Ishikawa (cell line): ENCODE measurements at regions not wholly inside any gene's neighbourhood (a gene's known extent, or its start where the extent isn't known, plus 50 kb on each side); places are given as distances from the start of the nearest gene placed in this dataset.

Experiments used
- CEBPB ChIP-seq: IDR thresholded peaks from 2 replicates; pipeline ENCODE4 v1.6.1; 2012
- CREB1 ChIP-seq: IDR thresholded peaks from 2 replicates; pipeline ENCODE4 v1.6.1; 2012; ENCODE audit warnings: low read depth
- EGR1 ChIP-seq: IDR thresholded peaks from 2 replicates; pipeline ENCODE4 v1.6.1; 2012
- EP300 ChIP-seq: IDR thresholded peaks from 2 replicates; pipeline ENCODE4 v1.6.1; 2012; ENCODE audit warnings: borderline replicate concordance
- FOXM1 ChIP-seq: IDR thresholded peaks from 2 replicates; pipeline ENCODE4 v1.6.1; 2012; ENCODE audit warnings: low read depth, borderline replicate concordance
- MAX ChIP-seq: IDR thresholded peaks from 2 replicates; pipeline ENCODE4 v1.6.1; 2012
- NFIC ChIP-seq: IDR thresholded peaks from 2 replicates; pipeline ENCODE4 v1.6.1; 2012
- RAD21 ChIP-seq: IDR thresholded peaks from 2 replicates; pipeline ENCODE4 v1.6.1; 2012; ENCODE audit warnings: low read depth
- REST ChIP-seq: IDR thresholded peaks from 2 replicates; pipeline ENCODE4 v1.6.1; 2012; ENCODE audit warnings: low read depth, mild to moderate bottlenecking
- TAF1 ChIP-seq: IDR thresholded peaks from 2 replicates; pipeline ENCODE4 v1.6.1; 2012; ENCODE audit warnings: low read depth, mild to moderate bottlenecking
- TCF12 ChIP-seq: IDR thresholded peaks from 2 replicates; pipeline ENCODE4 v1.6.1; 2012; ENCODE audit warnings: low read depth
- TEAD4 ChIP-seq: IDR thresholded peaks from 2 replicates; pipeline ENCODE4 v1.6.1; 2012
- USF1 ChIP-seq: IDR thresholded peaks from 2 replicates; pipeline ENCODE4 v1.6.1; 2012
- YY1 ChIP-seq: IDR thresholded peaks from 2 replicates; pipeline ENCODE4 v1.6.1; 2012; ENCODE audit warnings: low read depth
- ZBTB7A ChIP-seq: IDR thresholded peaks from 2 replicates; pipeline ENCODE4 v1.6.1; 2012; ENCODE audit warnings: low read depth

- TF ChIP-seq YY1 (no peak), FOXM1 (no peak), TAF1 (no peak), TCF12 (no peak), USF1 (no peak), EP300 (no peak), EGR1 (no peak), CEBPB (no peak), MAX (no peak), RAD21 (no peak), TEAD4 (no peak), ZBTB7A (no peak), CREB1 (no peak), NFIC (no peak), REST (no peak)
These were observed 67.5 kb upstream of the GPR6 start for GRCh38 chr6:109910571-109910970.

GRCh38 chr6:109912118-109912517 lies 66.0 kb upstream of the GPR6 start:
- TF ChIP-seq EP300 (no peak), EGR1 (no peak), NFIC (no peak), TEAD4 (no peak), TCF12 (no peak), YY1 (no peak), MAX (no peak), USF1 (no peak), ZBTB7A (no peak)

- TF ChIP-seq USF1 (no peak), NFIC (no peak), EP300 (no peak), TCF12 (no peak), MAX (no peak), TEAD4 (no peak), ZBTB7A (no peak)
These were observed 65.2 kb upstream of the GPR6 start for GRCh38 chr6:109912952-109913351.

GRCh38 chr6:109916759-109917158 lies 61.4 kb upstream of the GPR6 start:
- TF ChIP-seq REST: no peak
- TF ChIP-seq FOXM1: no peak
- no peak for TF ChIP-seq CEBPB
- no peak for TF ChIP-seq ZBTB7A
- no peak for TF ChIP-seq TAF1
- TF ChIP-seq YY1: no peak
- TF ChIP-seq USF1: no peak
- no peak for TF ChIP-seq TCF12
- no peak for TF ChIP-seq NFIC
- TF ChIP-seq TEAD4: no peak
- no peak for TF ChIP-seq EGR1

GRCh38 chr6:109918227-109918626 lies 59.9 kb upstream of the GPR6 start:
- no peak for TF ChIP-seq TCF12
- no peak for TF ChIP-seq EP300
- TF ChIP-seq FOXM1: no peak
- no peak for TF ChIP-seq CREB1
- no peak for TF ChIP-seq REST
- no peak for TF ChIP-seq EGR1
- TF ChIP-seq ZBTB7A: no peak
- TF ChIP-seq NFIC: no peak
- no peak for TF ChIP-seq TEAD4
- no peak for TF ChIP-seq TAF1
- TF ChIP-seq CEBPB: no peak
- no peak for TF ChIP-seq USF1
- no peak for TF ChIP-seq RAD21
- TF ChIP-seq MAX: no peak
- TF ChIP-seq YY1: no peak
